Activated CD8-positive, alpha-beta T cell treated with anti-CD3 and anti-CD28 coated beads for 36 hours (primary cell): ENCODE measurements at regions not wholly inside any gene's neighbourhood (a gene's known extent, or its start where the extent isn't known, plus 50 kb on each side); places are given as distances from the start of the nearest gene placed in this dataset.

Source experiments
- ATAC-seq: fragments of 200-7000 bp; cut with Tn5 transposase; one replicate; pipeline ENCODE4 v1.10.0; 2021; ENCODE audit warnings: mild to moderate bottlenecking, moderate library complexity
- CTCF ChIA-PET: fragments of 350-600 bp; sonication (Branson Sonifier 250); formaldehyde crosslinking; loops from one replicate; lab custom pipeline; 2021; ENCODE audit warnings: antibody characterized with exemption; lab: Charles Lee
- POLR2A ChIA-PET: fragments of 350-600 bp; sonication (Branson Sonifier 250); formaldehyde crosslinking; loops from one replicate; lab custom pipeline; 2021; ENCODE audit warnings: antibody characterized with exemption; lab: Charles Lee
- DNase-seq: peaks from one replicate; pipeline ENCODE4 v3.0.0-alpha.2; 2020
- H3K27ac Mint-ChIP-seq: one replicate; pipeline ENCODE4 v1.8.0; 2021; ENCODE audit warnings: mild to moderate bottlenecking, mixed read lengths
- H3K27me3 Mint-ChIP-seq: one replicate; pipeline ENCODE4 v1.8.0; 2021; ENCODE audit warnings: mixed read lengths
- H3K36me3 Mint-ChIP-seq: one replicate; pipeline ENCODE4 v1.8.0; 2021; ENCODE audit warnings: low read depth, mixed read lengths
- H3K4me1 Mint-ChIP-seq: one replicate; pipeline ENCODE4 v1.8.0; 2021; ENCODE audit warnings: low read depth, mixed read lengths
- H3K4me3 Mint-ChIP-seq: one replicate; pipeline ENCODE4 v1.8.0; 2021; ENCODE audit warnings: mild to moderate bottlenecking, moderate library complexity, mixed read lengths
- H3K9me3 Mint-ChIP-seq: one replicate; pipeline ENCODE4 v1.8.0; 2021; ENCODE audit warnings: mixed read lengths
- intact Hi-C: fragments of 100-400 bp; cut with micrococcal nuclease; formaldehyde crosslinking; loops from one replicate; pipeline ENCODE4 v1.10.0; 2022
- TF ChIP-seq, protein P1 (sequence below): fragments of 200-600 bp; IDR thresholded peaks from one replicate; pipeline ENCODE4 v1.8.0; 2022; ENCODE audit warnings: antibody characterized with exemption, mild to moderate bottlenecking

DNA sequence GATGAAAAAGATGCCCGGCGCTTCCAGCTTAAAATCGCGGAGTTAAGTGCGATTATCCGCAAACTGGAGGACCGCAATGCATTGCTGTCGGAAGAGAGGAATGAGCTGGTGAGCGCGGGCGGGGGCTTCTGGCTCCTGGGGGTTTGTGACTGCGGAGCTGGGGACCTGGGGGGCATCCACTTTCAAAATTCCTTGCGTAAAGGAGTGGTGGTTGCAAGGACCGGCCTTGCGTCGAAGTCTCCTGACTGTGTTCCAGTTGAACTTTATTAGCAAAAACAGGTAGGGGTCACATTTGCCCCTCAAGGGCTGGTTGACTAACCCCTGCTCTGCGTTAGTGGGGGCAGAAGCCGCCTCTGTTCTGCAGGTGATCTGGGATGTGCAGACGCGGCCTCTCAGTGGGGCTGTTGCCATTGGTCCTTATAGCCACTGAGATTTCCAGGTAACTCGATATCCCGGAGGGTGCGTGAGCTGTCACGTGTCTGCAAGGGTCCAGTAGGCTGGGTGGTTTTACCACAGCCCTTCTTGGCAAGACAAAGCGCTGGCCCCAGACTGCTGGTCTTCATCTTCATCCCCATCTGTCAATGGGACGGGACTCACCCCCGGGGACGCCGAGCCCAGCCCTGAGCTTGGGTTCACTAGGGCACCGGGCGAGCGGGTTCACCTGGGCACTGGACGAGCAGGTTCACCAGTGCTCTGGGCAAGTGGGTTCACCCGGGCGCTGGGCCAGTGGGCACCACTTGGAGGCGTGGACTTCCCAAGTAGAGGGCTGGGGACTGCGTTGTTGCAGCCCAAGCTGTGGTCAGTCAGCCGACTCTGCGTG is 51.5 kb upstream of the DPYSL4 start:
- intact Hi-C loops, result no loop called here
- H3K27ac Mint-ChIP-seq, result no peak overlapping the region
- ATAC-seq, result no peak
- no peak for DNase-seq
- no peaks in the 10 kb centered on the region for H3K36me3 Mint-ChIP-seq
- TF ChIP-seq, protein P1, sequence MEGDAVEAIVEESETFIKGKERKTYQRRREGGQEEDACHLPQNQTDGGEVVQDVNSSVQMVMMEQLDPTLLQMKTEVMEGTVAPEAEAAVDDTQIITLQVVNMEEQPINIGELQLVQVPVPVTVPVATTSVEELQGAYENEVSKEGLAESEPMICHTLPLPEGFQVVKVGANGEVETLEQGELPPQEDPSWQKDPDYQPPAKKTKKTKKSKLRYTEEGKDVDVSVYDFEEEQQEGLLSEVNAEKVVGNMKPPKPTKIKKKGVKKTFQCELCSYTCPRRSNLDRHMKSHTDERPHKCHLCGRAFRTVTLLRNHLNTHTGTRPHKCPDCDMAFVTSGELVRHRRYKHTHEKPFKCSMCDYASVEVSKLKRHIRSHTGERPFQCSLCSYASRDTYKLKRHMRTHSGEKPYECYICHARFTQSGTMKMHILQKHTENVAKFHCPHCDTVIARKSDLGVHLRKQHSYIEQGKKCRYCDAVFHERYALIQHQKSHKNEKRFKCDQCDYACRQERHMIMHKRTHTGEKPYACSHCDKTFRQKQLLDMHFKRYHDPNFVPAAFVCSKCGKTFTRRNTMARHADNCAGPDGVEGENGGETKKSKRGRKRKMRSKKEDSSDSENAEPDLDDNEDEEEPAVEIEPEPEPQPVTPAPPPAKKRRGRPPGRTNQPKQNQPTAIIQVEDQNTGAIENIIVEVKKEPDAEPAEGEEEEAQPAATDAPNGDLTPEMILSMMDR, result no peak
- H3K9me3 Mint-ChIP-seq, result no peaks in the 10 kb centered on the region
- ChIA-PET CTCF (no interaction called here), POLR2A (no interaction called here)
- no peaks in the 10 kb centered on the region for H3K4me1 Mint-ChIP-seq
- peaks cover 6% of the 10 kb centered on the region for H3K27me3 Mint-ChIP-seq
- H3K4me3 Mint-ChIP-seq, result no peak overlapping the region

DNA sequence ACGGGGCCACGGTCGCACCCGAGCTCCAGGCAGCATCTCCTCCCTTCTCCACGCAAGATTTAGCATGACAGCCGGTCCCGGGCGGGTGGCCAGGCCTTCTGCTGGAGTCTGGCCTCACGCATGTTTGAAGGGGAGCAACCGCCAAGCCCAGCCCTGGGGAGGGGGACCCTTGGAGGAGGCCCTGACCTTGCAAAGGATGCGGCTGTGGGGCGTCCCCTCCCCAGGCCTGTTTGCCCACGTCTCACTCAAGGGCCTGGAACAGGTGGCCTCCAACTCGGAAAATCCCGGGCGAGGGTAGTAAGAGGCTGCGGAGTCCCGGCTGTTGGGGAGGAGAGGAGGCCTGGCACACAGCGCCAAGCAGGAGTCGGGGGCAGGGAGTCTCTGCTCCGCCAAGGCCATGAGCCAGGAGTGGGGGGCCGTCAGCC is 50.6 kb upstream of the DPYSL4 start:
- H3K27me3 Mint-ChIP-seq, result peaks cover 5% of the 10 kb centered on the region
- H3K4me1 Mint-ChIP-seq, result no peaks in the 10 kb centered on the region
- H3K27ac Mint-ChIP-seq, result no peak overlapping the region
- ATAC-seq (no peak), DNase-seq (no peak)
- H3K9me3 Mint-ChIP-seq, result no peaks in the 10 kb centered on the region
- TF ChIP-seq, protein P1, result no peak
- POLR2A ChIA-PET, result interaction anchor here (0.6 kb wide), 1 partner anchor 156 kb away, joined by 3 read pairs; no protein-coding TSS in a partner anchor
- CTCF ChIA-PET, result interaction anchor here (0.6 kb wide), 1 partner anchor 298 kb away, joined by 3 read pairs; no protein-coding TSS in a partner anchor
- no peaks in the 10 kb centered on the region for H3K36me3 Mint-ChIP-seq
- intact Hi-C loops, result no loop called here
- no peak overlapping the region for H3K4me3 Mint-ChIP-seq

DNA sequence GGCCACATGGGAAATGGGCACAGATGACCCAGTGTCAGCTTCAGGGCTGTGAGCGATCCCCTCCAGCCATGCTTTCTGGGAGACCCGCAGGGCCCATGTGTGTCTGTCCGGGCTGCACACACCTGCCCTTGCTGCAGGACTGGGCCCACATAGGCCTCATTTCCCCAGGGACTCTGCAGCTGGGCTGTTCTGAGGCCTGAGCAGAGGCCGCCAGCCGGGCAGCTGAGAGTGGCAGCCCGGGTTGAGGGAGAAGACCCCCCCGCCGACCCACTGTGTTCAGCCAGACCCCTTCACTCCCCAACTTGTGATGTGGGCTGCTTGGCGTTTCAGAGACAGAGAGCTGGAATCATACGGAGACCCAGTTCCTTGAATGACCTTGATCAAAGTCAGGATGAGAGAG is 50.1 kb upstream of the DPYSL4 start:
- H3K9me3 Mint-ChIP-seq, result no peaks in the 10 kb centered on the region
- TF ChIP-seq, protein P1, result no peak
- ATAC-seq, result no peak
- DNase-seq, result no peak
- H3K36me3 Mint-ChIP-seq, result no peaks in the 10 kb centered on the region
- H3K4me3 Mint-ChIP-seq, result no peak overlapping the region
- intact Hi-C loops, result no loop called here
- POLR2A ChIA-PET, result no interaction called here
- no peaks in the 10 kb centered on the region for H3K4me1 Mint-ChIP-seq
- peaks cover 4% of the 10 kb centered on the region for H3K27me3 Mint-ChIP-seq
- CTCF ChIA-PET, result no interaction called here
- no peak overlapping the region for H3K27ac Mint-ChIP-seq
